K562 (cell line): ENCODE measurements at regions not wholly inside any gene's neighbourhood (a gene's known extent, or its start where the extent isn't known, plus 50 kb on each side); places are given as distances from the start of the nearest gene placed in this dataset.

Experiments
- ARID1B ChIP-seq: fragments of 450-650 bp; IDR thresholded peaks from 2 replicates; pipeline ENCODE4 v1.6.1; 2016; ENCODE audit warnings: antibody characterized with exemption, mild to moderate bottlenecking, inconsistent platforms
- CBFA2T3 ChIP-seq: fragments of 450-650 bp; IDR thresholded peaks from 2 replicates; pipeline ENCODE4 v1.6.1; 2017
- CLOCK ChIP-seq: fragments of 250-450 bp; sonication (Bioruptor Pico); IDR thresholded peaks from 2 replicates; pipeline ENCODE4 v1.4.0; 2020; ENCODE audit warnings: mild to moderate bottlenecking, moderate library complexity, borderline replicate concordance
- CREB3 ChIP-seq: fragments of 450-650 bp; conservative IDR thresholded peaks from 2 replicates; pipeline ENCODE4 v1.6.1; 2016; ENCODE audit warnings: missing genetic modification characterization, low read depth, mild to moderate bottlenecking, missing compliant biosample characterization, moderate library complexity
- ELK1 ChIP-seq: sonication (generic); formaldehyde crosslinking; IDR thresholded peaks from 2 replicates; pipeline ENCODE4 v1.8.1; 2022; ENCODE audit warnings: missing genetic modification reagents
- GABPA ChIP-seq: fragments of 200-800 bp; sonication (Bioruptor generic); conservative IDR thresholded peaks from 2 replicates; pipeline ENCODE4 v1.6.1; 2016; ENCODE audit warnings: low read depth, missing genetic modification characterization, missing compliant biosample characterization
- GTF2F1 ChIP-seq: IDR thresholded peaks from 2 replicates; pipeline ENCODE4 v1.6.1; 2011; ENCODE audit warnings: low read depth, low read length, improper control_type of control experiment
- HDAC1 ChIP-seq, 2 experiments: fragments of 450-650 bp; IDR thresholded peaks; 2 replicates each; pipeline ENCODE4 v1.6.1; 2016 to 2017; ENCODE audit warnings: inconsistent platforms in 1 of 2, mild to moderate bottlenecking in 1 of 2, moderate library complexity in 1 of 2
- ID3 ChIP-seq, 2 experiments: fragments of 250-450 bp in 1 of 2; fragments of 450-650 bp in 1 of 2; sonication (Bioruptor Pico) in 1 of 2; IDR thresholded peaks; 2 replicates each; pipeline versions ENCODE4 v1.6.1 to v1.8.0; 2016 to 2021; ENCODE audit warnings: mild to moderate bottlenecking in 2 of 2, moderate library complexity in 2 of 2, missing compliant biosample characterization in 1 of 2, missing genetic modification characterization in 1 of 2
- IRF2 ChIP-seq: sonication (generic); formaldehyde crosslinking; IDR thresholded peaks from 2 replicates; pipeline ENCODE4 v1.8.1; 2022; ENCODE audit warnings: mild to moderate bottlenecking, missing genetic modification reagents
- JUND ChIP-seq, 2 experiments: IDR thresholded peaks; 2 replicates in 1 of 2; 3 replicates in 1 of 2; pipeline ENCODE4 v1.6.1; 2011; ENCODE audit warnings: borderline replicate concordance in 2 of 2, low read depth in 2 of 2, low read length in 2 of 2, improper control_type of control experiment in 1 of 2, missing biosample characterization in 1 of 2, missing genetic modification characterization in 1 of 2, missing genetic modification reagents in 1 of 2
- KAT7 ChIP-seq: sonication (generic); formaldehyde crosslinking; IDR thresholded peaks from 2 replicates; pipeline ENCODE4 v1.8.0; 2022; ENCODE audit warnings: missing genetic modification reagents, mild to moderate bottlenecking, borderline replicate concordance
- MBD1 ChIP-seq: fragments of 250-450 bp; sonication (Bioruptor Pico); IDR thresholded peaks from 2 replicates; pipeline ENCODE4 v1.8.0; 2022; ENCODE audit warnings: inconsistent platforms
- NBN ChIP-seq: fragments of 450-650 bp; IDR thresholded peaks from 2 replicates; pipeline ENCODE4 v1.6.1; 2016; ENCODE audit warnings: low read depth, mild to moderate bottlenecking
- RCOR1 ChIP-seq, 2 experiments: IDR thresholded peaks; 2 replicates each; pipeline ENCODE4 v1.6.1; 2012; ENCODE audit warnings: low read depth in 2 of 2, low read length in 2 of 2, borderline replicate concordance in 1 of 2, improper control_type of control experiment in 1 of 2
- SMAD3 ChIP-seq: fragments of 450-650 bp; formaldehyde crosslinking; conservative IDR thresholded peaks from 2 replicates; pipeline ENCODE4 v1.4.0; 2020; ENCODE audit warnings: mild to moderate bottlenecking
- SMARCA5 ChIP-seq: fragments of 450-650 bp; IDR thresholded peaks from 2 replicates; pipeline ENCODE4 v1.6.1; 2016
- SNIP1 ChIP-seq: fragments of 450-650 bp; IDR thresholded peaks from 2 replicates; pipeline ENCODE4 v1.7.1; 2017; ENCODE audit warnings: low read depth, mild to moderate bottlenecking
- STAT5B ChIP-seq: fragments of 250-450 bp; sonication (Bioruptor Pico); IDR thresholded peaks from 2 replicates; pipeline ENCODE4 v1.8.0; 2021; ENCODE audit warnings: mild to moderate bottlenecking, inconsistent platforms
- TCF3 ChIP-seq: sonication (generic); formaldehyde crosslinking; IDR thresholded peaks from 2 replicates; pipeline ENCODE4 v1.4.0; 2020; ENCODE audit warnings: mild to moderate bottlenecking, missing genetic modification reagents
- ZBTB8A ChIP-seq: fragments of 450-650 bp; IDR thresholded peaks from 2 replicates; pipeline ENCODE4 v1.6.1; 2018; ENCODE audit warnings: mild to moderate bottlenecking, moderate library complexity; ENCODE audit not compliant: partially characterized antibody
- ZKSCAN3 ChIP-seq: fragments of 250-450 bp; sonication (Bioruptor Pico); IDR thresholded peaks from 2 replicates; pipeline ENCODE4 v1.4.0; 2020

GRCh38 chr12:28882444-28882843 is 266.6 kb upstream of the FAR2 start (continued):
- no peak for TF ChIP-seq ID3 (CRISPR knock-in tag; IDR thresholded peaks at IDR 0.05)
- no peak for TF ChIP-seq ID3 (tag; IDR thresholded peaks at IDR 0.05)
- TF ChIP-seq MBD1 (CRISPR knock-in tag): no peak
- no peak for TF ChIP-seq SMAD3 (CRISPR knock-in tag)
- peak; percentile 63 for TF ChIP-seq TCF3
- TF ChIP-seq IRF2: no peak
- TF ChIP-seq HDAC1 (IDR thresholded peaks at IDR 0.05): no peak
- peak; percentile 88 for TF ChIP-seq ARID1B
- no peak for TF ChIP-seq KAT7 (CRISPR knock-in tag)
- no peak for TF ChIP-seq ELK1
- no peak for TF ChIP-seq CLOCK (CRISPR knock-in tag)
- peak; percentile 76 for TF ChIP-seq CBFA2T3
- peak; percentile 84 for TF ChIP-seq JUND (IDR thresholded peaks at IDR 0.05; ENCODE audit: borderline replicate concordance, low read depth, low read length)
- peak; percentile 68; the same call in 1 of the 3 replicates for TF ChIP-seq JUND (tag; IDR thresholded peaks at IDR 0.05; ENCODE audit: borderline replicate concordance, low read depth, low read length)
- TF ChIP-seq GTF2F1: no peak
- no peak for TF ChIP-seq ZBTB8A
- TF ChIP-seq RCOR1 (IDR thresholded peaks at IDR 0.05; ENCODE audit: borderline replicate concordance in 1 of 2, low read depth in 2 of 2, low read length in 2 of 2): peak in 1 of 2 experiments; percentile 81; a peak in 2 of 4 replicates
- TF ChIP-seq SMARCA5: no peak
- no peak for TF ChIP-seq SNIP1
- TF ChIP-seq STAT5B (CRISPR knock-in tag): no peak
- TF ChIP-seq CREB3 (tag): no peak
- no peak for TF ChIP-seq ZKSCAN3
- TF ChIP-seq GABPA (tag): 0 out of 2 replicates have a peak, but pooled peaks have one; percentile 16
- no peak for TF ChIP-seq NBN
